AG20443 (cell line): ENCODE measurements at regions not wholly inside any gene's neighbourhood (a gene's known extent, or its start where the extent isn't known, plus 50 kb on each side); places are given as distances from the start of the nearest gene placed in this dataset.
"Not testable (repeated sequence)": the region's sequence is repeated elsewhere in the genome, so short reads cannot be mapped to it uniquely, and the experiment has no call there.

Source experiments
- DNase-seq: peaks from one replicate; pipeline ENCODE4 v3.0.0; 2012; ENCODE audit warnings: low spot score, mixed read lengths

DNA sequence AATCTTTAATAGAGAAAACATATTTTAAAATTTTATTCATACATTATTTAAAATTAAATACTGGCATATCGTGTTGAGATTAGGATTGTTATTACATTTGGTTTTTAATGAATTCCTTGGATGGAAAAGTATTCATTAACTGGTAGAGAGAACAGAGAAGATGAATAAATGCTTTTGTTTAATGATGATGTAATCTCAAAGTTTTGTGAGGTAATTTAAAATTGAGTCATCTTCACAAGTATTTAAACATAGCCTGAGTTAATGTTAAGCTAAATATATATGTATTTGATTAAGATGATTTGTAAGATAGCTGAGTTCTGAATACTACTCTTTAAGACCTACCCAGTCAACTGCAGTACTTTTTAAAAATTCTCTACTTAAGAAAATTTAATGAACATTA lies 713.4 kb upstream of the VRK2 start:
- no peak for DNase-seq

DNA sequence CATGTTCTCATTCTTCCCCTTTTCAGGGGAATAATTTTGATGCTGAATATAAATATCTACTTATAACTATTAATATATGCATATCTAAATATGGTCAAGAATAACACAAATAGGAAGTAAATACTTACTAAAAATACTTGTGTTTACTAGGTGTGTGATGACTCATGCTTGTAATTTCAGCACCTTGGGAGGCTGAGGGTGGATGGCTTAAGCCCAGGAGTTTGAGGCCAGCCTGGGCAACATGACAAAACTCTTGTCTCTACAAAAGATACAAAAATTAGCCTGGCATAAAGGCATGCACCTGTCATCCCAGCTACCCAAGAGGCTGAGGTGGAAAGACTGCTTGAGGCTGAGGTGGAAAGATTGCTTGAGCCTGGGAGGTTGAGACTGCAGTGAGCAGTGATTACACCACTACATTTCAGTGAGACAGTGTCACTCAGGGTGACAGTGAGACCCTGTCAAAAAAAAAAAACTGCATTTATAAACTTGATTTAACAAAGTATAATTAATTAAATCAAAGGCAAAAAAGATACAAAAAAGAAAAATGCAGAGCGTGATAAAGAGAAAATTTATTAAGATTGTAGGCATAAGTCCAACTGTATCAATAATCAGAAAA lies 703.1 kb upstream of the VRK2 start:
- no peak for DNase-seq

DNA sequence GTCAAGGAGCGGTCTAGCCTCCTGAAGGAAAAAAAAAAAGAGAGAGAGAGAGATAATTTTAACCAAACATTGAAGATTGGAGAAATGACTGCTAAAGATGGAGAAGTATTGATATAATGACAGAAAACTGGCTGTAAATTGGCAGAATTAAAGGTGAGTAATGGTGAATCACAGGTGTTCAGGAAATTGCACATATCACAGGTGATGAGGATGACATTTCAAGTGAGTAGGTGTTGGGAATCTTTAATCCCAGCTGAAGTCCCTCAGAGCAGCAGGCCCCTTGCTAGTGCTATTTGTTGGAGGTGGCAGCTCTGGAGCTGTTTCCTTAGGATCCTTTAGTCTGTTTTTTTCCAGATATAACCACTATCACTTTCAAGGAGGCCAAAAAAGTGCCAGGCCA lies 678.4 kb upstream of the VRK2 start:
- DNase-seq = no peak

DNA sequence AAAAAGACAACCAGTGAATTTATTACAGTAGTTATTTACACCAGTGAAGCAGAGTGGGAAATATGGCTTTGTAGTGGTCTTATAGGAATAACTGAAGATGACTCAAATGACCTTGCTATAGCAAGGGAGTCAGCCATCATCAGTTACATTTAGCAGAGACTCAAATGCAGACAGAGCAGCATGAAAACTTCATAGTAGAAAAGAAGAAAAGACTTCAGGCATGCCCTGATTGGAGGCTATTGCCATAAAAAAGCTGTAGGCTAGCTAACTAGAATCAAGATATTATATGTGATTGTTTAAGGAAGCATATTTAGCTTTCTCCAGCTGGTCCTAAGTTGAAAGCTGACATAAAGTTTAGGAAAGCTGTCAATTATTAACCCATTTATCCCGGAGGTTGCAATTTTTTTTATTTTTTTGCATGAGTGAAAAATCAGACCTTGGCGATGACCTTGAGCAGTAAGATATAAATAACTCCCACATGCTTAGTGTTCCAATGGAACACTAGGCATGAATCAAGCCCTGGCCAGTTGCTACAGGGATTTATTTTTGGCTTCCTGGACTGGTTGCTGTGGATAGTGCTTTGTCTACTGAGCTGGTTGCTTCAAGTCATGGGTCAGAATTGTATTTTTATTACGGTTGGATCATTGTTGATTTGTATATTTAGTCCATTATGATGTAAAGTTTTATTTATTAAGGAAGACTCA lies 675.6 kb upstream of the VRK2 start:
- no peak for DNase-seq

DNA sequence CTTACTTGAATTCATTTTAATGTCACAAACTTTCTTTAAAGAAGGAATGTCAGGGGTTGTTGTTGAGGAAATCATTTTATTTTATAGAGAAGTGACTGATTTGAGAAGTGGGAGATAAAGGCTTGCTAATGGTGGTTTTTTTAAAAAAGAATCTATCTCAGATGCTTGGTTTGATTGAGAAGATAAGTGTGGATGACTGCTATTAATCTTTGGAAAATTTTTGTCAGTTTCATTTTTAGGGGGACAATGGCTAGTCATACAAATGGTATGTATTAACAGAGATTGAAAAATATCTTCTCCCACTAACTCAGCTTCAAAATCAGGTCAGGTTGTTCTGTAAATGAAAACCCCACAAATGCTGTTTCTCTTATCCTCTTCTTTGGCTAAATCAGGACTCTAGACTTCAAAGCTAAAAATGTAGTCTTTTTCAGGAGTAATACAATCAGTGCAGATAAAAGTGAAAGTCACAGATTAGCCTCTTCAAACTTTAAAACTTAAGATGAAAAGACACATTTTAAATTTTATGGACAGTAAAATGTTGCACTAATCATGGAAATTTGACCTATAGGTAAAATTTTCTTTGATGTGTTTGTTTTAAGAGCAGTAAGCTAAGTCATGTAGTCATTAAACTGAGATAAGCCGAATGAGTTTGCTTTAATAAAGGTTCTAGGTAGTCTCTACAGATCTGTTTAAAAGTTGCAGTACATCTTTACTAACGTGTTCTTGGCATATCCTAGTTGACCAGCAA lies 674.2 kb upstream of the VRK2 start:
- no peak for DNase-seq

DNA sequence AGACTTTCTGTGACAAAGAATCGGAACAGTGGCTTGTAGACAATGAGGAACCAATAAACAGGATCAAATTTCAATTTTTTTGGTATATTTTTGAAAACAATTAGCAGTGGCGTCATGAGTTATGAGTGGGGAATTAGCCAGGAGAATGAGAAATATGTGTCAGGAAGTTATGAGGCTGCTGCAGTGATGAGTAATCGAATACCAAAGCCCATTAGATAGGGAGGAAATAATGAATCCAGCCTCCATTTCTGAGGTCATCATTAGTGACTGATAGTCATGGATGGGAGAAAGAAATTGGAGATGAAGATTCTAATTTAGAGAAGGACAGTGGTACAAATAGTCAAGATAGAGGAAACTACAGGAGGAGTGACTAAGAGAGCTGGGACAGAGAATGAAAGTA lies 673.1 kb upstream of the VRK2 start:
- DNase-seq = peak; percentile 36

DNA sequence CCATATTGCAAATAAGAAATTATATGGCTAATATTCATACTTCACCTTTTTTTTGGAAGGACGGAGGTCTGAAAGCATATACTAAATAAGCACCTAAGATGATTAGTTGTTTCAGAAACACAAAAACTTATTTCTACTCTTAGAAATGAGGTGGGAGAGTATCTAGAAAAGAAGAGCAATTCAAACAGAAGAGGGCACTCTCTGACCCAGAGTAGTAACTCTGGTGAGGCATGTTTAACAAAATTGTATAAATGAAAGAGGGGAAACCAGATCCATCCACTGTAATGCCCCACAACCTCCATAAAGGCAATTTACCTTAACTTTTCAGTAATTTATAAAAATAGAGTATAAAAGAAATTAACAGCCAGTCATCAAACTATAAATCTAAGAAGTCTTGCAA lies 669.6 kb upstream of the VRK2 start:
- no peak for DNase-seq

DNA sequence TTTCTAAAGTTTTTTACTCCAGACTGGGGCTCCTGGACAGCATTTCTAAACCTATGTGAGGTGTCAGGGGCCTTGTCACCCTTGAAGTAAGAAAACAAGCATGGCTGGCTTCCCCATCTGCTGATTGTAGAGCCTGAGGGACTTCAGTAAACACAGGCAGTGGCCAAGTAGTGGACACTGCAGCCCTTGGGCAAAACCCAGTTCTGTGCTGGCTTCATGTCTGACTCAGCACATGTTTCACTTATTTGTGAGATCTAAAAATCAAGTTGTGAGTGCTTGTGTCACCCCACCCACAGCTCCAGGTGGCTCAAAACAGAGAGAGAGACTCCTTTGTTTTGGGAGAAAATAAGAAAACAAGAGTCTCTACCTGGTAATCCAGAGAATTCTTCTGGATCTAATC lies 660.3 kb upstream of the VRK2 start:
- DNase-seq = no peak

DNA sequence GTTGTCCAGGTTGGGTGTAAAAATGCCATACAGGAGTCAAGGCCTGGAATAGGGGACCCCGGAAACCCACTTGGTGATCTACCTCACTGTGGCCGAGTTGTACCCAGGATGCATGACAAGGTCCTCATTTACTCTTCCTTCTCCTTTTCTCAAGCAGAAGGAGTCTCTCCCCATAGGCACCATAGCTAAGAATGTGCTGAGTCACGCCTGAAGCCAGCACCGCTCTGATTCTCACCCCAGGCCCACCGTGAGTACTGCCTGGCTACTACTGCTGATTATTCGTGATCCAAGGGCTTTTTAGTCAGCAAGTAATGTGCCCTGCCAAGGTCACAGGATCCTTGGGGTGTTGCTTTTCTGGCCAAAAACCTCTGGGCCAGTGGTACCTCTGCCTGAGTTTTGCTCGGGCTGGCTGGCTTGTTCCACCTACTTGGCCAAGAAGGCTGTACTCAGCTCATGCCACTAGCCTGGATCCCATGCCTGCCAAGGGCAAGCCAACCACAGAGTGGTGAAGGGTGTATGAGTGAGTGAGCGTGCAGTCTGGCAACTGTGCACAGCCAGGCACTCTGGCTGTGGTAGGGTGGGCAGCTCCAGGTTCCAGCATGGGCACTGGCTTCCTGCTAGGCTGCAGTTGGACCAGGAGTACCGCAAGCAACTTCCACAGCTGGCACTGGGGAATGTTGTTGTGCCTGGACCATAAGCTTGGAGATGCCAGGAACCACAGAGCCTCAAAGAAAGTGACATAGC lies 650.1 kb upstream of the VRK2 start:
- no peak for DNase-seq

DNA sequence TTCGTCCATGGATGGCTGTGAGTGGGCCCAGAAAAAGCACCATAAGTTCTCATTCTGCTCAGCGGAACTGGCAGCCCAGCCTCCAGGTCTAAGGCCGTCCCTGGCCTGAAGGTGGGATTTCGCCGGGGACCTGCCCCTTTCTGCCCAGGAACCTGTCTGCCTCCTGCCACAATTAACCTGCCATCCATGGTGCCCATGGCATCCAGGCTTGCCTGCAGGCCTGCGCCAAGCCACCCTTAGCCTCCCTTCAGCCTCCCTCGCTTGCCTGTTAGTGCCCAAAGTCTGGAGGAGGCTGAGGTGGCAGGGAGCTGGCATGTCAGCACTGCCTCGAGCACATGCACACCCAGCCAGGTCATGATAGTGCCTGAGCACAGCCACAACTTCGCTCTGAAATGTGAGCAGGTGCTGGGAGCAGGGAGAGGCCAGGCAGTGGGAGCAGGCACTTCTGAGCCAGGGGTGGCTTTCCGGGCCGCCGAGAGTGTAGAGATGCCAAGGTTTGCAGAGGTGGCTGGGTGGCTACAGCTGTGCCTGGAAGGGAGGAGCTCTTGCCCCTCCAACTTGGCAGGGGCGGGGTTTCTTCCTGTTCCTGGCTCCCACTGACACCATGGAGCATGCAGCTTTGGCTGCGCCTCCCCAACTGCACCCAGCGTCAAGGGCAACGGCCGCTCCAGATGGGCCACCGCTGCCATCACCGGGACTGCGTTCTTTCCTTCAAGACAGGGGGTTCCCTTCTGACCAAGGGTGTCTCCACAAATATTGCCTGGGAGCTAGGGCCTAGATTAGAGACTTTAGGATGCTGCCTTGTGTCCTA lies 648.9 kb upstream of the VRK2 start:
- DNase-seq = no peak

DNA sequence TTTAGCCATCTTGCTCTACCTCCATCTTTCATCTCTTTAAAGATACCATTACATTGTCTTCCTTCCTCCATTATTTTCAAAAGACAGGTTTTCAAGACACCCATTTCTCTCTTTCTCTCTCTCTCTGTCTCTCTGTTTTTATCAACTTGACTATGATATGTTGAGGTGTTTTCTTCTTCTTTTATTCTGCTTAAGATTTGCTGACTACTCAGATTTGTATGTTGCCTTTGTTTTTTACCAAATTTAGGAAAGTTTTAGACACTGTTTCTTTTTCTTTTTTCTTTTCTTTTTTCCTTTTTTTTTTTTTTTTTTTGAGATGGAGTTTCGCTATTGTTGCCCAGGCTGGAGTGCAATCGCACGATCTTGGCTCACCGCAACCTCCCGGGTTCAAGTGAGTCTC lies 647.5 kb upstream of the VRK2 start:
- no peak for DNase-seq

DNA sequence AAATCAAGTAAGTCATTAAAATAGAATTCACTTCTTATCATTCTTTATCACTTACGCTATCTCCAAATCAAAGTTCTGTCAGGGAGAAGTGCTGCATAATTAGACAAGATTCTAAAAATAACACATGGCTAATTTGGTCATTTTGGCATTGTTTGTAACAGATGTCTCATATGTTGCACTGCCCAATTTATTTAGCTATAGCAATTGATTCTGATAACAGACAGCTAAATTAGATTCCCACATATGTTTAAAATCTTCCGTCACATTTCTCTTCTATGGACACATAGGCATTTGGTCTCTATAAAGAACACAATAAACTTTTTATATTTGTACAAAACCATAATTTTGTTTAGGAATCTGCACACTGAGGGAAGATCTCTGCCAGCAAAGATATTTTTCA lies 644.5 kb upstream of the VRK2 start:
- no peak for DNase-seq

DNA sequence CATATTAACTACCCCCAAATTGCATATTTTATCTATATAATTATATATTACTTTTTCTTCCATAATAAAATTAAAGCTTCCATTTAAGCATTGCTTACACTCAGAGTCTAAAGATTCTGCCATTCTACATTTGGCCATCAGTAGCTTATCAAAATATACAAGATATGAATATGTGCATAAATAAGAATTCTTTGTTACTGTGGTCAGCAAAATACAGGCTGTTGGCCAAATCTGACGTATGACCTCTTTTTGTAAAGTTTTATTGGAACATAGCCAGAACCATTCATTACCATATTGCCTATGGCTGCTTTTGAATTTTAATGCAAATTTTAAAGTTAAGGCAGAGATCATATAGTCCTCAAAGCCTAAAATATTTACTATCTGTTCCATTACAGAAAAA lies 643.9 kb upstream of the VRK2 start:
- no peak for DNase-seq

DNA sequence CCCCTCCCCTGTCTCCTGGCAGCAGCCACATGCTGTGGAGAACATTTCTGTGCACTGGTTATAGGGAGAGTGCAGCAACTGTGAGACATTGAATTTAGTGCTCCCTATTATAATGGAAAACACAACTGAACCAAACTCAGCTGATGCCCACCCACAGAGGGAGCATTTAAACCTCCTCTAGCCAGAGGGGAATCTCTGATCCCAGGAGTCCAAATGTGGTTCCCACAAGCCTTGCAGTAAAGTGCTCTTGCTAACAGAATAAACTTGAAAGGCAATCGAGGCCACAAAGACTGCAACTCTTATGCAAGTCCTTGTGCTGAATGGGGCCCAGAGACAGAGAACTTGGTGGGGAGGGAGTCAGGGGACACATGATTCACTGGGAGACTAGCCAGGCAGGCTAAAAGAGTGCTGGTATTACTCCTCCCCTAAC lies 638.8 kb upstream of the VRK2 start:
- DNase-seq = no peak

DNA sequence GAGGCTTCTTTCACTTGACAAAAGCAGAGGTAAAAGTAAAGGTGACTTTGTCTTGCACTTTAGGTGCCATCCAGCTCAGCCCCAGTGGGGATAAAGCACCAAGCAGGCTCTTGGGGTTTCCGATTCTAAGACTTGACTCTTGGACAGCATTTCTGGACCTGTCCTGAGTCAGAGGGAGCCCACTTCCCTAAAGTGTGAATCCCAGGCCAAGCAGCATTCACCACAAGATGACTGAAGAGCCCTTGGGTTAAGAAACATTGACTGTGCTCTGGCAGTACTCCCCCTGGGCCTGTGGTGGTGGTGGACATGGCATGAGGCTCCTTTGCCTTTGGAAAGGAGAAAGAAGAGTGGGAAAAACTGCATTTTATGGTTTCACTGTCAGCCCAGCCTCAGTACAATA lies 638.0 kb upstream of the VRK2 start:
- DNase-seq = no peak

DNA sequence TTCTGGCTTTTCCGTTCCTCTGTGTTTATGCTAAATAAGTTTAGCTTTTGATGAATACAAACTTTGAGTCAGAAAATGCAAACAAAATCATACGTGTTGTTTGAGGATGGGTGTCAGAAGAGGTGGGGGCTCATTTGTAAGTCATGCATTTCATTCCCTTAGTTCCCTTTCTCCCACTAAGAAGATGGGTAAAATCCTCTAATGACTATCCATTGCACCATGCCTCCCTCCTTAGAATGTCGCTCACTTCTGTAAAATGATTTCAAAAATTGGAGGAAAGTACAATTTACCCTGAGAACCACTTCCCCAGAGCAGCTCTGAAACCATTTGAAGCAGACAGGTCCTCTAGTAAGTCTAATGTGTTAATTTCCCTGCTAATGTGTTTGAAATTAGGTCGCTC lies 629.6 kb upstream of the VRK2 start:
- DNase-seq = no peak

DNA sequence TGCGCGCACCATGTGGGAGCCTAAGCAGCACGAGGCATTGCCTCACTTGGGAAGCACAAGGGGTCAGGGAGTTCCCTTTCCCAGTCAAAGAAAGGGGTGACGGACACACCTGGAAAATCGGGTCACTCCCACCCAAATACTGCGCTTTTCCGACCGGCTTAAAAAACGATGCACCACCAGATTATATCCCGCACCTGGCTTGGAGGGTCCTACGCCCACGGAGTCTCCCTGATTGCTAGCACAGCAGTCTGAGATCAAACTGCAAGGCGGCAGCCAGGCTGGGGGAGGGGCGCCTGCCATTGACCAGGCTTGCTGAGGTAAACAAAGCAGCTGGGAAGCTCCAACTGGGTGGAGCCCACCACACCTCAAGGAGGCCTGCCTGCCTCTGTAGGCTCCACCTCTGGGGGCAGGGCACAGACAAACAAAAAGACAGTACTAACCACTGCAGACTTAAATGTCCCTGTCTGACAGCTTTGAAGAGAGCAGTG lies 627.7 kb upstream of the VRK2 start:
- not testable (repeated sequence) for DNase-seq

DNA sequence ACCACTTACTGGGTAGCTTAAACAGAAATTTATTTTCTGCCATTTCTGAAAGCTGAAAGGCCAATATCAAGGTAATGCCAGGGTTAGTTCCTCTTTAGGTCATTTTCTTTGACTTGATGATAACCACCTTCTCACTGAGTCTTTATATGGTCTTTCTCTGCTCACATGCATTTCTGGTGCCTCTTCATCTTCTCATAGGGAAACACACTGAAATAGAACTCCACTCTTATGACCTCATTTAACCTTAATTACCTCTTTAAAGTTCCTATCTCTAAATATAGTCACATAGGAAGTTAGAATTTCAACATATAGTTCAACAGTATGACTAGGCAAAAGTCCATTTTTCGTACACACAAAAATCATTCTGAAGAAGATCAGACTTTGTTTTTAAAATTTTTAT lies 616.8 kb upstream of the VRK2 start:
- no peak for DNase-seq

DNA sequence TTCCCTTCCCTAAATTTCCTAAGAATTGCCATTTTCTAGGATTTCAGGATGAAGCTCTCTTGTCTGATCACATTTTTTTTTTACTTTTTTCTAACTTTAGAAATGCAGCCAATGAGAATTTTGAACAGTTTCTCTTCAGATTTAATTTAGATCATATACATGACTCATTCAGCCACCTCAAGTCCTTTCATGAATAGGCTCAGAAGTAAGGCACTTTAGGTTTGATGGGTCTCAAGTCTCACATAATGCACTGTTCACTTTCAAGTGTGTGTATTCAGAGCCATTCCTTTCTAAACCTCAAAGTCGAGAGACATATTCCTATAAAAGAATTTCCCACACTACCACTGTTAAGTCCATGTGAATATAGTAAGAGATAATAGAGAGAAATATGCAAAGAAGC lies 614.1 kb upstream of the VRK2 start:
- no peak for DNase-seq

DNA sequence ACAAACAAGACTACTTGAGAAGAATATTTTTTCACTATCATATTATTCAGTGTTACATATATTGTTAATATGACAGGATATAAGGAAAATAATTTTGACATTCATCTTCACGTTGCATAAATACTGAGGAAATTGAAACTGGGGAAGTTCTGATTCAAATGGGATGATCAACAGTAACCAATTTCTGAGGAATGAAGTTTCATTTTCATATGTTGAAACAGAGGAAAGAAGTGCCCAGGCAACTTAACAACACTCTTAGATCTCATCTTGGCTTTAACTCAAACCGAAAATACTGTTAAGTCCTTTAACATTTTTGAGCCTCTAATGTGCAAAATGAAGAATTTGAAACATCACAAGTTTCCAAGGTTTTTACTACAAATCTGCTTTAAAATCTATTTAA lies 612.2 kb upstream of the VRK2 start:
- no peak for DNase-seq

DNA sequence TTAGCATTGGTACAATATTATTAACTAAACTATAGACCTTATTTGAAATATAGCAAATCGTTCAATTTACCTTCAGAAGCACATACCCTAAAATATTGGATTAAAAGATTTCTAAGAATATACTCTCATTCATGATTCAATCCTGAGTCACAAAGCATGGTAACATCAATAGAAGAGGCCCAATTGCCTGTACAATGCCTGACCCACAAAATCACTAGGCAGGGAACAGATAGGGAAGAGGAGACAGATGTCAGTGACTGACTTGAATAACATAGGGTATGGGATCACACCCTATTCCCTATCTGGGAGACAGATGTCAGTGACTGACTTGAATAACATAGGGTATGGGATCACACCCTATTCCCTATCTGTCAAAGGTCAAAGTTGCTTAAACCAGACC lies 611.6 kb upstream of the VRK2 start:
- DNase-seq = no peak

DNA sequence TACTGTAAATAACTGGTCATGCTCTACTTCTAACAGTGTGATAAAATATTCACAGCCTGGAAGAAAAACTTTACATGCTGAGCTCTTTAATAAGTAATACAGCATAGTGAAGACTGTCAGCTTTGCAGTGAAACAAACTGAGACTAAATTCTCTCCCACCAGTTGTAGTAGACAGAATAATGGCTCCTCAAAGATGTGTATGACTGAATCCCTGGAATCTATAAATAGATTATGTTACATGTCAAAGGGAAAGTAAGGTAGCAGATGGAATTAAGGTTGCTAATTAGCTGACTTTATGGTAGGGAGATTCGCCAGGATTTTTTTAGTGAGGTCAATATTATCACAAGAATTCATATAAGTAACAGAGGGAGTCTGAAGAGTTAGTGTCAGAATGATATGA lies 609.5 kb upstream of the VRK2 start:
- no peak for DNase-seq
